GM12878 (cell line): ENCODE measurements at regions not wholly inside any gene's neighbourhood (a gene's known extent, or its start where the extent isn't known, plus 50 kb on each side); places are given as distances from the start of the nearest gene placed in this dataset.

Experiments used
- ATAC-seq: fragments of 200-7000 bp; cut with Tn5 transposase; 3 replicates; pipeline ENCODE4 v1.9.1; 2020; ENCODE audit warnings: mild to moderate bottlenecking, moderate library complexity
- BruUV-seq: library from RNA; stranded (reverse); fragments of 400-500 nt; replicated peaks from 2 replicates; lab custom pipeline; 2021; lab: Mats Ljungman, UMichigan
- CTCF ChIA-PET: fragments of 300-600 bp; sonication (Branson Sonifier 250); formaldehyde crosslinking; extraction: SDS; loops from one replicate; lab custom pipeline; 2021; ENCODE audit warnings: inconsistent platforms; lab: Yijun Ruan, JAX
- POLR2A ChIA-PET: fragments of 350-600 bp; formaldehyde crosslinking; extraction: SDS; loops from one replicate; lab custom pipeline; 2021; ENCODE audit warnings: inconsistent platforms; lab: Charles Lee
- RAD21 ChIA-PET: fragments of 300-600 bp; sonication (Branson Sonifier 250); formaldehyde crosslinking; loops from one replicate; lab custom pipeline; 2023; ENCODE audit warnings: antibody characterized with exemption; ENCODE audit not compliant: unreplicated experiment; lab: Charles Lee
- SMC1A ChIA-PET: fragments of 300-600 bp; sonication (Branson Sonifier 250); formaldehyde crosslinking; loops from one replicate; lab custom pipeline; 2023; ENCODE audit not compliant: unreplicated experiment, uncharacterized antibody; lab: Charles Lee
- DNase-seq: peaks from one replicate; pipeline ENCODE4 v3.0.0-alpha.2; 2011; ENCODE audit warnings: low read depth, low spot score
- FAIRE-seq: peaks from 3 replicates; lab custom pipeline; 2011; peaks lifted over from hg19 to GRCh38; lab: Jason Lieb, UNC
- H2AFZ ChIP-seq: 2 replicates; pipeline ENCODE4 v1.6.0; 2011; ENCODE audit warnings: low read depth, low read length, control low read depth; ENCODE audit not compliant: control insufficient read depth
- H3K27ac ChIP-seq: 2 replicates; pipeline ENCODE4 v1.5.1; 2011; ENCODE audit warnings: control low read depth; ENCODE audit not compliant: control insufficient read depth, insufficient read depth
- H3K27me3 ChIP-seq, 2 experiments: replicated peaks in 1 of 2; 2 replicates each; pipeline versions ENCODE4 v1.6.0 to v1.6.1; 2011; ENCODE audit warnings: low read length in 1 of 2; ENCODE audit not compliant: control insufficient read depth in 2 of 2, insufficient read depth in 2 of 2
- H3K36me3 ChIP-seq, 2 experiments: 2 replicates each; pipeline ENCODE4 v1.5.1; 2011; ENCODE audit warnings: low read length in 1 of 2; ENCODE audit not compliant: control insufficient read depth in 2 of 2, insufficient read depth in 2 of 2
- H3K4me1 ChIP-seq: 2 replicates; pipeline ENCODE4 v1.6.1; 2011; ENCODE audit warnings: mild to moderate bottlenecking, low read length, moderate library complexity, mixed read lengths; ENCODE audit not compliant: control insufficient read depth, insufficient read depth
- H3K4me2 ChIP-seq: 2 replicates; pipeline ENCODE4 v1.6.0; 2011; ENCODE audit warnings: control low read depth; ENCODE audit not compliant: control insufficient read depth, insufficient read depth
- H3K4me3 ChIP-seq: fragments of 200-600 bp; sonication (generic); 2 replicates; pipeline ENCODE4 v1.5.1; 2016
- H3K79me2 ChIP-seq: 2 replicates; pipeline ENCODE4 v1.6.0; 2011; ENCODE audit warnings: low read length; ENCODE audit not compliant: control insufficient read depth, insufficient read depth
- H3K9ac ChIP-seq: 2 replicates; pipeline ENCODE4 v1.8.0; 2011; ENCODE audit warnings: low read length, control low read depth, mixed read lengths; ENCODE audit not compliant: control insufficient read depth, insufficient read depth
- H3K9me3 ChIP-seq: replicated peaks from 3 replicates; pipeline ENCODE4 v1.5.1; 2011; ENCODE audit warnings: mild to moderate bottlenecking, low read length; ENCODE audit not compliant: control insufficient read depth, insufficient read depth
- H4K20me1 ChIP-seq: 2 replicates; pipeline ENCODE4 v1.6.0; 2011; ENCODE audit not compliant: control insufficient read depth, insufficient read depth
- E4F1 ChIP-seq: fragments of 450-650 bp; IDR thresholded peaks from 2 replicates; pipeline ENCODE4 v1.6.1; 2018; ENCODE audit warnings: borderline replicate concordance, mild to moderate bottlenecking; ENCODE audit not compliant: partially characterized antibody
- KDM1A ChIP-seq: fragments of 200-600 bp; sonication (generic); IDR thresholded peaks from 2 replicates; pipeline ENCODE4 v1.6.1; 2016; ENCODE audit warnings: borderline replicate concordance
- KLF5 ChIP-seq: fragments of 450-650 bp; IDR thresholded peaks from 2 replicates; pipeline ENCODE4 v1.6.1; 2014; ENCODE audit warnings: mild to moderate bottlenecking; ENCODE audit not compliant: partially characterized antibody
- NFXL1 ChIP-seq: fragments of 450-650 bp; IDR thresholded peaks from 2 replicates; pipeline ENCODE4 v1.6.1; 2017; ENCODE audit warnings: antibody characterized with exemption, mild to moderate bottlenecking, borderline replicate concordance
- NR2C1 ChIP-seq: fragments of 450-650 bp; IDR thresholded peaks from 2 replicates; pipeline ENCODE4 v1.6.1; 2017; ENCODE audit warnings: antibody characterized with exemption, mild to moderate bottlenecking, moderate library complexity
- RUNX3 ChIP-seq: IDR thresholded peaks from 2 replicates; pipeline ENCODE4 v1.6.1; 2012; ENCODE audit warnings: low read length, inconsistent platforms
- SREBF2 ChIP-seq: IDR thresholded peaks from 2 replicates; pipeline ENCODE4 v1.6.1; 2012; ENCODE audit warnings: mild to moderate bottlenecking, low read length
- ZBTB11 ChIP-seq: fragments of 450-650 bp; formaldehyde crosslinking; IDR thresholded peaks from 2 replicates; pipeline ENCODE4 v1.5.0; 2022; ENCODE audit warnings: mild to moderate bottlenecking, missing genetic modification characterization
- ZNF592 ChIP-seq: fragments of 450-650 bp; IDR thresholded peaks from 2 replicates; pipeline ENCODE4 v1.6.1; 2017; ENCODE audit warnings: mild to moderate bottlenecking, moderate library complexity
- WGBS: methylation state at CpG from one replicate; pipeline ENCODE4 v1.1.6; 2016; ENCODE audit warnings: low lambda C conversion rate; ENCODE audit not compliant: insufficient replicate concordance, insufficient coverage; ENCODE audit errors: missing lambda C conversion rate; 5-methylcytosine and 5-hydroxymethylcytosine counted together
- in situ Hi-C: fragments of 300-500 bp; cut with MboI; formaldehyde crosslinking; loops from 9 replicates; pipeline ENCODE4 v1.14.3; 2018; ENCODE audit warnings: mixed read lengths
- intact Hi-C: fragments of 100-400 bp; cut with micrococcal nuclease; formaldehyde crosslinking; loops from one replicate; pipeline ENCODE4 v1.14.2; 2022; ENCODE audit not compliant: unreplicated experiment

GRCh38 chr10:62492870-62493180 is 118.7 kb downstream of the ZNF365 start (continued):
- no peak for TF ChIP-seq ZBTB11 (CRISPR knock-in tag)
- TF ChIP-seq, all 136 proteins: peak for 0

GRCh38 chr10:62496925-62497324 is 122.8 kb downstream of the ZNF365 start:
- ChIA-PET SMC1A (interaction anchor here (1.0 to 2.4 kb wide), 5 partner anchors 8 to 58 kb away, joined by 3 to 5 read pairs (median 4); no protein-coding TSS in a partner anchor), POLR2A (no interaction called here), CTCF (interaction anchor here (0.6 to 1.5 kb wide), 4 partner anchors 12 to 546 kb away, joined by 3 to 4 read pairs (median 3); no protein-coding TSS in a partner anchor), RAD21 (interaction anchor here (2.2 kb wide), 1 partner anchor 31 kb away, joined by 8 read pairs; no protein-coding TSS in a partner anchor)
- no TSS peak for BruUV-seq
- no peaks in the 10 kb centered on the region for H3K36me3 ChIP-seq
- ATAC-seq (no peak), FAIRE-seq (no peak), DNase-seq (no peak)
- no peaks in the 10 kb centered on the region for H4K20me1 ChIP-seq
- no peaks in the 10 kb centered on the region for H3K4me1 ChIP-seq
- no peak overlapping the region for H3K4me2 ChIP-seq
- no peaks in the 10 kb centered on the region for H3K79me2 ChIP-seq
- TF ChIP-seq KLF5 = no peak
- TF ChIP-seq NR2C1 = no peak
- TF ChIP-seq RUNX3 = no peak
- TF ChIP-seq SREBF2 = no peak
- no peak for TF ChIP-seq NFXL1
- no peak for TF ChIP-seq ZNF592
- no peak for TF ChIP-seq E4F1
- no peak for TF ChIP-seq KDM1A
- intact Hi-C loops = no loop called here
- H3K9ac ChIP-seq = no peak overlapping the region
- peaks cover 2 to 6% of the 10 kb centered on the region in 2 experiments; a peak in 2 of 4 replicates for H3K27me3 ChIP-seq
- in situ Hi-C loops = no loop called here
- no peak overlapping the region for H2AFZ ChIP-seq
- no peak overlapping the region for H3K4me3 ChIP-seq
- no peaks in the 10 kb centered on the region for H3K9me3 ChIP-seq
- no peak overlapping the region for H3K27ac ChIP-seq
- 33% methylated on average over 3 of the region's 3 CpGs for WGBS
